Gastroesophageal sphincter (tissue), 4 donors: ENCODE measurements at regions not wholly inside any gene's neighbourhood (a gene's known extent, or its start where the extent isn't known, plus 50 kb on each side); places are given as distances from the start of the nearest gene placed in this dataset.
"Not testable (repeated sequence)": the region's sequence is repeated elsewhere in the genome, so short reads cannot be mapped to it uniquely, and the experiment has no call there.

ENCODE experiments used
- ATAC-seq: fragments of 150-250 bp; one replicate; pipeline ENCODE4 v1.9.1; 2016; ENCODE audit warnings: mild to moderate bottlenecking, moderate library complexity
- H3K27ac ChIP-seq, 4 donors: fragments of 200-600 bp; sonication (generic) in 3 of 4; 1 replicate in 3 of 4; 2 replicates in 1 of 4; pipeline ENCODE4 v1.5.1; 2016 to 2019
- H3K27me3 ChIP-seq: fragments of 200-600 bp; sonication (generic); one replicate; pipeline ENCODE4 v1.5.1; 2019
- H3K36me3 ChIP-seq, 2 donors: fragments of 200-600 bp; sonication (generic); one replicate each; pipeline ENCODE4 v1.5.1; 2019; ENCODE audit warnings: control low read depth in 1 of 2
- H3K4me1 ChIP-seq, 3 donors: fragments of 200-600 bp; sonication (generic); 1 replicate in 2 of 3; 2 replicates in 1 of 3; pipeline ENCODE4 v1.5.1; 2016 to 2019; ENCODE audit warnings: control low read depth in 2 of 3
- H3K4me3 ChIP-seq, 2 donors: fragments of 200-600 bp; sonication (generic); one replicate each; pipeline ENCODE4 v1.5.1; 2019; ENCODE audit warnings: mild to moderate bottlenecking in 1 of 2, moderate library complexity in 1 of 2
- H3K9me3 ChIP-seq, 3 donors: fragments of 200-600 bp; sonication (generic); one replicate each; pipeline ENCODE4 v1.5.1; 2017 to 2019; ENCODE audit warnings: control low read depth in 2 of 3
- CTCF ChIP-seq, 4 experiments: fragments of 200-600 bp in 2 of 4; fragments of 450-650 bp in 2 of 4; sonication (generic) in 1 of 4; IDR thresholded peaks; one replicate each; pipeline ENCODE4 v1.5.1; 2017 to 2019; ENCODE audit warnings: antibody characterized with exemption in 4 of 4, mild to moderate bottlenecking in 2 of 4, moderate library complexity in 2 of 4
- EP300 ChIP-seq: sonication (generic); formaldehyde crosslinking; IDR thresholded peaks from one replicate; pipeline ENCODE4 v1.6.1; 2017; ENCODE audit warnings: antibody characterized with exemption, mild to moderate bottlenecking
- POLR2A ChIP-seq, 2 donors: fragments of 450-650 bp; IDR thresholded peaks; one replicate each; pipeline ENCODE4 v1.6.1; 2017; ENCODE audit warnings: antibody characterized with exemption in 2 of 2, mild to moderate bottlenecking in 2 of 2, moderate library complexity in 1 of 2
- POLR2AphosphoS5 ChIP-seq: sonication (generic); formaldehyde crosslinking; IDR thresholded peaks from one replicate; pipeline ENCODE4 v1.6.1; 2017; ENCODE audit warnings: antibody characterized with exemption
- WGBS, 2 donors: methylation state at CpG; one replicate each; pipeline ENCODE4 v1.1.5; 2018; ENCODE audit warnings: low coverage in 1 of 2; 5-methylcytosine and 5-hydroxymethylcytosine counted together

GRCh38 chr7:149707448-149707886 lies 65.9 kb downstream of the ZNF467 start:
- peaks cover 10% of the 10 kb centered on the region for H3K27me3 ChIP-seq
- WGBS, 2 donors, result 0% methylated on average over 1 of the region's 1 CpG; no CpG with 5 or more reads in 1 of the 2 donors
- H3K27ac ChIP-seq, result no peak overlapping the region
- no peak for TF ChIP-seq POLR2AphosphoS5
- no peak for TF ChIP-seq CTCF (IDR thresholded peaks at IDR 0.05)
- no peak for TF ChIP-seq POLR2A (IDR thresholded peaks at IDR 0.05)
- no peak for TF ChIP-seq EP300
- H3K4me3 ChIP-seq, result no peak overlapping the region
- H3K36me3 ChIP-seq, result no peaks in the 10 kb centered on the region
- H3K9me3 ChIP-seq, result peaks cover 0 to 28% (median 0%) of the 10 kb centered on the region in 3 donors
- ATAC-seq, result no peak
- no peaks in the 10 kb centered on the region for H3K4me1 ChIP-seq

- 55 to 61% methylated on average over 3 of the region's 3 CpGs for WGBS, 2 donors
- Histone ChIP-seq H3K36me3 (no peaks in the 10 kb centered on the region), H3K4me3 (no peak overlapping the region), H3K9me3 (peaks cover 0 to 23% (median 0%) of the 10 kb centered on the region in 3 donors), H3K27me3 (peaks cover 10% of the 10 kb centered on the region), H3K27ac (no peak overlapping the region), H3K4me1 (no peaks in the 10 kb centered on the region)
- TF ChIP-seq CTCF (IDR thresholded peaks at IDR 0.05) (no peak), POLR2AphosphoS5 (no peak), EP300 (no peak)
- ATAC-seq, result no peak
Observed at GRCh38 chr7:149706398-149706797, 67.0 kb downstream of the ZNF467 start.

GRCh38 chr7:149704507-149704906 lies 68.9 kb downstream of the ZNF467 start:
- TF ChIP-seq POLR2AphosphoS5 (no peak), POLR2A (IDR thresholded peaks at IDR 0.05) (no peak), CTCF (IDR thresholded peaks at IDR 0.05) (no peak), EP300 (no peak)
- 88 to 100% methylated on average over 1 to 2 of the region's 2 CpGs for WGBS, 2 donors
- Histone ChIP-seq H3K27ac (no peak overlapping the region), H3K36me3 (no peaks in the 10 kb centered on the region), H3K9me3 (peaks cover 0 to 4% (median 0%) of the 10 kb centered on the region in 3 donors), H3K4me3 (no peak overlapping the region), H3K27me3 (peaks cover 10% of the 10 kb centered on the region), H3K4me1 (no peaks in the 10 kb centered on the region)
- ATAC-seq, result no peak

GRCh38 chr7:149703044-149703650 lies 70.2 kb downstream of the ZNF467 start:
- Histone ChIP-seq H3K4me1 (no peaks in the 10 kb centered on the region), H3K9me3 (no peaks in the 10 kb centered on the region), H3K27ac (no peak overlapping the region), H3K36me3 (no peaks in the 10 kb centered on the region), H3K4me3 (no peak overlapping the region), H3K27me3 (peaks cover 10% of the 10 kb centered on the region)
- WGBS, 2 donors, result 71 to 92% methylated on average over 2 to 7 of the region's 7 CpGs
- no peak for ATAC-seq
- TF ChIP-seq EP300 (no peak), POLR2AphosphoS5 (no peak), POLR2A (IDR thresholded peaks at IDR 0.05) (no peak), CTCF (IDR thresholded peaks at IDR 0.05) (no peak)

GRCh38 chr7:149701495-149702240 lies 71.7 kb downstream of the ZNF467 start:
- no peak overlapping the region for H3K27ac ChIP-seq
- H3K36me3 ChIP-seq, result no peaks in the 10 kb centered on the region
- WGBS, 2 donors, result 100% methylated on average over 2 of the region's 14 CpGs; no CpG with 5 or more reads in 1 of the 2 donors
- no peak for ATAC-seq
- H3K4me3 ChIP-seq, result no peak overlapping the region
- no peaks in the 10 kb centered on the region for H3K4me1 ChIP-seq
- TF ChIP-seq CTCF (IDR thresholded peaks at IDR 0.05), result no peak
- TF ChIP-seq EP300, result no peak
- TF ChIP-seq POLR2A (IDR thresholded peaks at IDR 0.05), result no peak
- TF ChIP-seq POLR2AphosphoS5, result no peak
- peaks cover 0 to 10% (median 0%) of the 10 kb centered on the region in 3 donors for H3K9me3 ChIP-seq
- peaks cover 2% of the 10 kb centered on the region for H3K27me3 ChIP-seq

GRCh38 chr7:149697767-149698166 lies 75.6 kb downstream of the ZNF467 start:
- ATAC-seq, result not testable (repeated sequence)

More at GRCh38 chr7:149697767-149698166, 75.6 kb downstream of the ZNF467 start:
- not testable (repeated sequence) for H3K4me3 ChIP-seq, H3K9me3 ChIP-seq, H3K36me3 ChIP-seq, H3K4me1 ChIP-seq, H3K27me3 ChIP-seq, H3K27ac ChIP-seq
- WGBS, 2 donors, result 75 to 100% methylated on average over 4 to 5 of the region's 5 CpGs
